ENCODE measurements at regions not wholly inside any gene's neighbourhood (a gene's known extent, or its start where the extent isn't known, plus 50 kb on each side); places are given as distances from the start of the nearest gene placed in this dataset.

GRCh38 chr7:137096607-137097006 is 228.2 kb downstream of the CHRM2 start:
- ATAC-seq: no peak
- Mint-ChIP-seq H3K9me3 (peaks cover 2 to 73% (median 23%) of the 10 kb centered on the region in 9 donors), H3K27ac (no peak overlapping the region), H3K27me3 (no peaks in the 10 kb centered on the region), H3K4me3 (no peak overlapping the region), H3K4me1 (no peaks in the 10 kb centered on the region), H3K36me3 (no peaks in the 10 kb centered on the region)
- POLR2A ChIA-PET: no interaction called here
- no peak for DNase-seq

GRCh38 chr7:137093198-137093597 is 224.7 kb downstream of the CHRM2 start:
- POLR2A ChIA-PET: no interaction called here
- Mint-ChIP-seq H3K4me1 (no peaks in the 10 kb centered on the region), H3K4me3 (no peak overlapping the region), H3K27me3 (no peaks in the 10 kb centered on the region), H3K27ac (no peak overlapping the region), H3K9me3 (peaks cover 7 to 65% (median 16%) of the 10 kb centered on the region in 9 donors), H3K36me3 (no peaks in the 10 kb centered on the region)
- no peak for DNase-seq
- ATAC-seq: no peak

GRCh38 chr7:137091396-137091795 is 222.9 kb downstream of the CHRM2 start:
- no peaks in the 10 kb centered on the region for H3K27me3 Mint-ChIP-seq
- DNase-seq (no peak), ATAC-seq (no peak)
- H3K9me3 Mint-ChIP-seq: peaks cover 7 to 49% (median 10%) of the 10 kb centered on the region in 9 donors
- no peak overlapping the region for H3K4me3 Mint-ChIP-seq
- no peaks in the 10 kb centered on the region for H3K4me1 Mint-ChIP-seq
- POLR2A ChIA-PET: no interaction called here
- H3K36me3 Mint-ChIP-seq: no peaks in the 10 kb centered on the region
- no peak overlapping the region for H3K27ac Mint-ChIP-seq

- ATAC-seq (no peak), DNase-seq (no peak)
- Mint-ChIP-seq H3K9me3 (peaks cover 0 to 9% (median 4%) of the 10 kb centered on the region in 9 donors), H3K4me3 (no peak overlapping the region), H3K27ac (no peak overlapping the region), H3K36me3 (no peaks in the 10 kb centered on the region), H3K4me1 (peaks cover 0 to 2% (median 0%) of the 10 kb centered on the region in 4 donors), H3K27me3 (no peaks in the 10 kb centered on the region)
- POLR2A ChIA-PET: no interaction called here
These were observed 218.4 kb downstream of the CHRM2 start for GRCh38 chr7:137086896-137087295.

- POLR2A ChIA-PET: no interaction called here
- peaks cover 0 to 2% (median 0%) of the 10 kb centered on the region in 4 donors for H3K4me1 Mint-ChIP-seq
- DNase-seq (no peak), ATAC-seq (no peak)
- H3K27ac Mint-ChIP-seq: no peak overlapping the region
- peaks cover 0 to 10% (median 4%) of the 10 kb centered on the region in 9 donors for H3K9me3 Mint-ChIP-seq
- H3K27me3 Mint-ChIP-seq: no peaks in the 10 kb centered on the region
- H3K4me3 Mint-ChIP-seq: no peak overlapping the region
- no peaks in the 10 kb centered on the region for H3K36me3 Mint-ChIP-seq
These were observed 216.3 kb downstream of the CHRM2 start for GRCh38 chr7:137084607-137085380.

GRCh38 chr7:137082391-137082790 is 213.9 kb downstream of the CHRM2 start:
- Mint-ChIP-seq H3K27ac (no peak overlapping the region), H3K27me3 (no peaks in the 10 kb centered on the region), H3K9me3 (peaks cover 2 to 16% (median 9%) of the 10 kb centered on the region in 9 donors), H3K4me3 (no peak overlapping the region), H3K4me1 (peaks cover 0 to 2% (median 0%) of the 10 kb centered on the region in 4 donors), H3K36me3 (no peaks in the 10 kb centered on the region)
- POLR2A ChIA-PET: no interaction called here
- DNase-seq: no peak
- ATAC-seq: no peak

- H3K9me3 Mint-ChIP-seq: peaks cover 2 to 24% (median 8%) of the 10 kb centered on the region in 9 donors
- POLR2A ChIA-PET: no interaction called here
- H3K27ac Mint-ChIP-seq: no peak overlapping the region
- no peak overlapping the region for H3K4me3 Mint-ChIP-seq
- H3K4me1 Mint-ChIP-seq: peaks cover 0 to 2% (median 0%) of the 10 kb centered on the region in 4 donors
- H3K36me3 Mint-ChIP-seq: no peaks in the 10 kb centered on the region
- no peak for DNase-seq
- no peak for ATAC-seq
- H3K27me3 Mint-ChIP-seq: no peaks in the 10 kb centered on the region
These were observed 213.1 kb downstream of the CHRM2 start for GRCh38 chr7:137081321-137082093.

GRCh38 chr7:137080516-137081203 is 212.2 kb downstream of the CHRM2 start:
- Mint-ChIP-seq H3K9me3 (peaks cover 0 to 28% (median 8%) of the 10 kb centered on the region in 9 donors), H3K4me1 (peaks cover 0 to 2% (median 0%) of the 10 kb centered on the region in 4 donors), H3K27ac (no peak overlapping the region), H3K36me3 (no peaks in the 10 kb centered on the region), H3K27me3 (no peaks in the 10 kb centered on the region), H3K4me3 (no peak overlapping the region)
- POLR2A ChIA-PET: no interaction called here
- DNase-seq: no peak
- ATAC-seq: no peak

GRCh38 chr7:137078781-137079180 is 210.3 kb downstream of the CHRM2 start:
- no peaks in the 10 kb centered on the region for H3K36me3 Mint-ChIP-seq
- ATAC-seq: no peak
- no peak overlapping the region for H3K4me3 Mint-ChIP-seq
- no peak overlapping the region for H3K27ac Mint-ChIP-seq
- peaks cover 0 to 28% (median 8%) of the 10 kb centered on the region in 9 donors for H3K9me3 Mint-ChIP-seq
- DNase-seq: no peak
- peaks cover 0 to 2% (median 0%) of the 10 kb centered on the region in 4 donors for H3K4me1 Mint-ChIP-seq
- no peaks in the 10 kb centered on the region for H3K27me3 Mint-ChIP-seq
- POLR2A ChIA-PET: no interaction called here

GRCh38 chr7:137074391-137075030 is 206.1 kb downstream of the CHRM2 start:
- Mint-ChIP-seq H3K27ac (no peak overlapping the region), H3K9me3 (peaks cover 0 to 33% (median 9%) of the 10 kb centered on the region in 9 donors), H3K4me3 (no peak overlapping the region), H3K27me3 (no peaks in the 10 kb centered on the region), H3K4me1 (no peaks in the 10 kb centered on the region), H3K36me3 (no peaks in the 10 kb centered on the region)
- no peak for DNase-seq
- POLR2A ChIA-PET: no interaction called here
- no peak for ATAC-seq

- POLR2A ChIA-PET: no interaction called here
- Mint-ChIP-seq H3K4me3 (no peak overlapping the region), H3K27ac (no peak overlapping the region), H3K36me3 (no peaks in the 10 kb centered on the region), H3K9me3 (peaks cover 0 to 30% (median 4%) of the 10 kb centered on the region in 9 donors), H3K27me3 (no peaks in the 10 kb centered on the region), H3K4me1 (no peaks in the 10 kb centered on the region)
- ATAC-seq: no peak
- DNase-seq: no peak
These were observed 205.3 kb downstream of the CHRM2 start for GRCh38 chr7:137073571-137074325.
